Neural cell (in vitro differentiated cells): ENCODE measurements at regions not wholly inside any gene's neighbourhood (a gene's known extent, or its start where the extent isn't known, plus 50 kb on each side); places are given as distances from the start of the nearest gene placed in this dataset.

Experiments used
- H2AFZ ChIP-seq: fragments of 200-600, 300-800 bp; sonication (generic), shearing (Covaris generic); 2 replicates; pipeline ENCODE4 v1.6.0; 2014; ENCODE audit warnings: low read depth, mild to moderate bottlenecking, antibody characterized with exemption, low read length, moderate library complexity
- H3F3A ChIP-seq: fragments of 200-600 bp; shearing (Covaris generic); 2 replicates; pipeline ENCODE4 v1.6.1; 2016; ENCODE audit warnings: mild to moderate bottlenecking, moderate library complexity, mixed read lengths, antibody characterized with exemption, low read length; ENCODE audit not compliant: insufficient read depth, poor library complexity, severe bottlenecking
- H3K27ac ChIP-seq: fragments of 200-600, 300-800 bp; sonication (generic), shearing (Covaris generic); 2 replicates; pipeline ENCODE4 v1.5.1; 2014; ENCODE audit warnings: mild to moderate bottlenecking, low read length, moderate library complexity
- H3K27me3 ChIP-seq: fragments of 300-800, 200-600 bp; sonication (generic), shearing (Covaris generic); 2 replicates; pipeline ENCODE4 v1.6.0; 2014; ENCODE audit warnings: mild to moderate bottlenecking, low read depth, low read length, moderate library complexity; ENCODE audit not compliant: insufficient read depth
- H3K36me3 ChIP-seq: fragments of 300-800, 200-600 bp; sonication (generic), shearing (Covaris generic); 2 replicates; pipeline ENCODE4 v1.5.1; 2014; ENCODE audit warnings: mild to moderate bottlenecking, antibody characterized with exemption, low read length, moderate library complexity; ENCODE audit not compliant: insufficient read depth
- H3K4me2 ChIP-seq: fragments of 300-800, 200-600 bp; sonication (generic), shearing (Covaris generic); 2 replicates; pipeline ENCODE4 v1.6.0; 2014; ENCODE audit warnings: mild to moderate bottlenecking, low read length
- H3K4me3 ChIP-seq: fragments of 300-800, 200-600 bp; sonication (generic), shearing (Covaris generic); 2 replicates; pipeline ENCODE4 v1.5.1; 2014; ENCODE audit warnings: mild to moderate bottlenecking, low read length, moderate library complexity
- H3K79me2 ChIP-seq: fragments of 200-600 bp; shearing (Covaris generic); replicated peaks from 2 replicates; pipeline ENCODE4 v1.6.0; 2014; ENCODE audit warnings: mild to moderate bottlenecking, low read length, moderate library complexity; ENCODE audit not compliant: insufficient read depth
- H3K9ac ChIP-seq: fragments of 300-800, 200-600 bp; sonication (generic), shearing (Covaris generic); 2 replicates; pipeline ENCODE4 v1.6.1; 2016; ENCODE audit warnings: mild to moderate bottlenecking, low read length, mixed read lengths
- H3K9me2 ChIP-seq: fragments of 200-600 bp; shearing (Covaris generic); 2 replicates; pipeline ENCODE4 v1.6.1; 2016; ENCODE audit warnings: mild to moderate bottlenecking, low read length, mixed read lengths; ENCODE audit not compliant: insufficient read depth
- H3K9me3 ChIP-seq: fragments of 200-600, 300-800 bp; sonication (generic), shearing (Covaris generic); 2 replicates; pipeline ENCODE4 v1.6.1; 2016; ENCODE audit warnings: mild to moderate bottlenecking, mixed run types, low read length, moderate library complexity, mixed read lengths
- H4K20me1 ChIP-seq: fragments of 200-600 bp; shearing (Covaris generic); 2 replicates; pipeline ENCODE4 v1.6.1; 2016; ENCODE audit warnings: mild to moderate bottlenecking, mixed run types; ENCODE audit not compliant: insufficient read depth
- CTCF ChIP-seq: fragments of 450-650 bp; IDR thresholded peaks from 2 replicates; pipeline ENCODE4 v1.5.1; 2014; ENCODE audit warnings: antibody characterized with exemption, mild to moderate bottlenecking, moderate library complexity; ENCODE audit not compliant: poor library complexity, severe bottlenecking
- EP300 ChIP-seq: fragments of 450-650 bp; conservative IDR thresholded peaks from 2 replicates; pipeline ENCODE4 v1.6.1; 2014; ENCODE audit warnings: antibody characterized with exemption, mild to moderate bottlenecking, moderate library complexity; ENCODE audit not compliant: poor library complexity, severe bottlenecking
- EZH2 ChIP-seq: fragments of 200-600, 300-800 bp; shearing (Covaris generic), sonication (generic); IDR thresholded peaks from 2 replicates; pipeline ENCODE4 v1.6.1; 2014; ENCODE audit warnings: antibody characterized with exemption, low read length, borderline replicate concordance, mild to moderate bottlenecking; ENCODE audit not compliant: insufficient read depth, poor library complexity, severe bottlenecking
- MXI1 ChIP-seq: fragments of 450-650 bp; conservative IDR thresholded peaks from 2 replicates; pipeline ENCODE4 v1.6.1; 2014; ENCODE audit warnings: antibody characterized with exemption, mild to moderate bottlenecking; ENCODE audit not compliant: poor library complexity, severe bottlenecking
- POLR2AphosphoS5 ChIP-seq: IDR thresholded peaks from 2 replicates; pipeline ENCODE4 v1.6.1; 2012
- RAD21 ChIP-seq: fragments of 450-650 bp; conservative IDR thresholded peaks from 2 replicates; pipeline ENCODE4 v1.6.1; 2014; ENCODE audit warnings: antibody characterized with exemption, mild to moderate bottlenecking, moderate library complexity
- REST ChIP-seq: IDR thresholded peaks from 2 replicates; pipeline ENCODE4 v1.6.1; 2012; ENCODE audit warnings: borderline replicate concordance
- SMC3 ChIP-seq: fragments of 450-650 bp; conservative IDR thresholded peaks from 2 replicates; pipeline ENCODE4 v1.6.1; 2014; ENCODE audit warnings: antibody characterized with exemption, mild to moderate bottlenecking, moderate library complexity; ENCODE audit not compliant: poor library complexity
- TAF1 ChIP-seq: IDR thresholded peaks from 2 replicates; pipeline ENCODE4 v1.6.1; 2012; ENCODE audit warnings: low read depth

GRCh38 chr5:126309860-126310259, 113.3 kb upstream of the GRAMD2B start:
- Histone ChIP-seq H3K79me2 (no peaks in the 10 kb centered on the region), H3K4me3 (no peak overlapping the region), H3K9me3 (no peaks in the 10 kb centered on the region), H3K9me2 (no peaks in the 10 kb centered on the region), H3F3A (no peaks in the 10 kb centered on the region), H4K20me1 (no peaks in the 10 kb centered on the region), H3K27me3 (no peaks in the 10 kb centered on the region), H3K9ac (no peak overlapping the region), H3K27ac (no peak overlapping the region), H3K36me3 (no peaks in the 10 kb centered on the region), H3K4me2 (no peak overlapping the region), H2AFZ (no peak overlapping the region)
- TF ChIP-seq RAD21: no peak
- TF ChIP-seq EZH2: no peak
- no peak for TF ChIP-seq TAF1
- TF ChIP-seq MXI1: no peak
- TF ChIP-seq EP300: no peak

GRCh38 chr5:126311766-126312165, 111.4 kb upstream of the GRAMD2B start:
- Histone ChIP-seq H4K20me1 (no peaks in the 10 kb centered on the region), H3K4me2 (no peak overlapping the region), H3K27me3 (no peaks in the 10 kb centered on the region), H2AFZ (no peak overlapping the region), H3K4me3 (no peak overlapping the region), H3K27ac (no peak overlapping the region), H3K9ac (no peak overlapping the region), H3K36me3 (no peaks in the 10 kb centered on the region), H3K9me3 (no peaks in the 10 kb centered on the region), H3K9me2 (no peaks in the 10 kb centered on the region), H3K79me2 (no peaks in the 10 kb centered on the region), H3F3A (no peaks in the 10 kb centered on the region)
- TF ChIP-seq CTCF (no peak), MXI1 (no peak), SMC3 (no peak), POLR2AphosphoS5 (no peak), EZH2 (no peak), TAF1 (no peak), RAD21 (no peak), EP300 (no peak), REST (no peak)

- Histone ChIP-seq H3K36me3 (no peaks in the 10 kb centered on the region), H3F3A (no peaks in the 10 kb centered on the region), H3K9me3 (no peaks in the 10 kb centered on the region), H3K79me2 (no peaks in the 10 kb centered on the region), H3K9me2 (no peaks in the 10 kb centered on the region), H3K4me2 (no peak overlapping the region), H4K20me1 (no peaks in the 10 kb centered on the region), H3K27ac (no peak overlapping the region), H3K27me3 (no peaks in the 10 kb centered on the region), H3K4me3 (no peak overlapping the region), H3K9ac (no peak overlapping the region), H2AFZ (no peak overlapping the region)
- TF ChIP-seq SMC3 (no peak), MXI1 (no peak), RAD21 (no peak), EZH2 (no peak), POLR2AphosphoS5 (no peak), TAF1 (no peak), CTCF (no peak)
These were observed 107.9 kb upstream of the GRAMD2B start for GRCh38 chr5:126315341-126315740.
